ENCODE measurements at regions not wholly inside any gene's neighbourhood (a gene's known extent, or its start where the extent isn't known, plus 50 kb on each side); places are given as distances from the start of the nearest gene placed in this dataset.

DNA sequence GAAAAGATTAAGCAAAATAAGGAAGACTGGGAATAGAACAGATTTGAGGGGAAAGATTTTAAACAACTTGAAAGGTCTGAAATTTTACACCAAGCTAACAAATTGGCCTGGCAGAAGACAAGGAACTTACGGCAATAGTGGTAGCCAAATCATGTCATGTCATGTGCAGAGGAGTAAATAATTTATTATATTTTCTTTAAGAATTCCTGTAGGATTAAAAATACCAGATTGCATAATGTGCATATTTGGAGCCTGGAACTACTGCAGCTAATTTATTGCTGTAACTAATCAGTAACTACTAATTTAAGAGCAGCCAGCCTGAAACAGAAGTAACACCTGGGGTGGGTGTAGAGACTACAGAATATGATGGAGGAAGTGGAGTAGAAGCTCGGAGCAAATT lies 334.3 kb downstream of the TGFB2 start:
- TF ChIP-seq POLR2A (IDR thresholded peaks at IDR 0.05; ENCODE audit: extremely low read depth, insufficient read length) = no peak
- no peak for TF ChIP-seq MYC (IDR thresholded peaks at IDR 0.05; ENCODE audit: low read depth, low read length)

Data from NB4 (cell line).